ENCODE measurements at regions not wholly inside any gene's neighbourhood (a gene's known extent, or its start where the extent isn't known, plus 50 kb on each side); places are given as distances from the start of the nearest gene placed in this dataset.

DNA sequence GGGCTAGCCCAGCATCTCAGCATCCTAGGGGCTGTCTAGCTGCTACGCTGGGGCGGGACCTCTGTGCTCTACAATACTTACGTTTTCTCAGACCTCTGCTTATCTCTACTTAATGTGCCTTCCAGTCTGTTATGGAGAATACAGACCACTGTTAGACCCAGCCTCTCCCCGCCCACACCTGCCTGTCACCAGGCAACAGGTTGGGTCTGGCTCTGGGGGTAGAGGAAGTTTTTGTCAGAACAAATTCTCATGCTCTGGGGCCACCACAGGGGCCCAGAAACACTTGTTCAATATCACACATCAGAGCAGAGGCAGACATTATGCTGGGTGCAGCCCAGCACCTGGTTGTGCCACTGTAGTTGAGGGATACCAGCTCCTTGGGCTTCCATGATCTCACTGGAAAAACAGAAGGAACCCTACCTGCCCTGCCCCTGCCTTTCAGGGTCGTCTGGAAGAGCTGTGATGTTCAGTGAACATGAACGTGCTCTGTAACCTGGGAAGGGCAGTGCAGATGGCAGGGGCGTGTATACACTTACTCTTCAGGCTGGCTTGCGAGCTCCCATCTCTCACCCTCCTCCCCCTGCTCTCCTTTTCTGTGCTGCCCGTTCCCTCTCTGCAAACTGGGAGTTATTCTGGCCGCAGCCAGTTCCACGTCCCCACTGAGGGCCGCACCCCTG lies 135.2 kb upstream of the PODXL start:
- no peak for TF ChIP-seq CTCF (IDR thresholded peaks at IDR 0.05)
- no peak for TF ChIP-seq EZH2 (IDR thresholded peaks at IDR 0.05; ENCODE audit: borderline replicate concordance, insufficient read depth, low read depth, low read length, poor library complexity, severe bottlenecking)
